GM12878 (cell line): ENCODE measurements at regions not wholly inside any gene's neighbourhood (a gene's known extent, or its start where the extent isn't known, plus 50 kb on each side); places are given as distances from the start of the nearest gene placed in this dataset.

Experiments used
- ATAC-seq: fragments of 200-7000 bp; cut with Tn5 transposase; 3 replicates; pipeline ENCODE4 v1.9.1; 2020; ENCODE audit warnings: mild to moderate bottlenecking, moderate library complexity
- BruUV-seq: library from RNA; stranded (reverse); fragments of 400-500 nt; replicated peaks from 2 replicates; lab custom pipeline; 2021; lab: Mats Ljungman, UMichigan
- CTCF ChIA-PET: fragments of 300-600 bp; sonication (Branson Sonifier 250); formaldehyde crosslinking; extraction: SDS; loops from one replicate; lab custom pipeline; 2021; ENCODE audit warnings: inconsistent platforms; lab: Yijun Ruan, JAX
- POLR2A ChIA-PET: fragments of 350-600 bp; formaldehyde crosslinking; extraction: SDS; loops from one replicate; lab custom pipeline; 2021; ENCODE audit warnings: inconsistent platforms; lab: Charles Lee
- RAD21 ChIA-PET: fragments of 300-600 bp; sonication (Branson Sonifier 250); formaldehyde crosslinking; loops from one replicate; lab custom pipeline; 2023; ENCODE audit warnings: antibody characterized with exemption; ENCODE audit not compliant: unreplicated experiment; lab: Charles Lee
- SMC1A ChIA-PET: fragments of 300-600 bp; sonication (Branson Sonifier 250); formaldehyde crosslinking; loops from one replicate; lab custom pipeline; 2023; ENCODE audit not compliant: unreplicated experiment, uncharacterized antibody; lab: Charles Lee
- DNase-seq: peaks from one replicate; pipeline ENCODE4 v3.0.0-alpha.2; 2011; ENCODE audit warnings: low read depth, low spot score
- FAIRE-seq: peaks from 3 replicates; lab custom pipeline; 2011; peaks lifted over from hg19 to GRCh38; lab: Jason Lieb, UNC
- H2AFZ ChIP-seq: 2 replicates; pipeline ENCODE4 v1.6.0; 2011; ENCODE audit warnings: low read depth, low read length, control low read depth; ENCODE audit not compliant: control insufficient read depth
- H3K27ac ChIP-seq: 2 replicates; pipeline ENCODE4 v1.5.1; 2011; ENCODE audit warnings: control low read depth; ENCODE audit not compliant: control insufficient read depth, insufficient read depth
- H3K27me3 ChIP-seq, 2 experiments: replicated peaks in 1 of 2; 2 replicates each; pipeline versions ENCODE4 v1.6.0 to v1.6.1; 2011; ENCODE audit warnings: low read length in 1 of 2; ENCODE audit not compliant: control insufficient read depth in 2 of 2, insufficient read depth in 2 of 2
- H3K36me3 ChIP-seq, 2 experiments: 2 replicates each; pipeline ENCODE4 v1.5.1; 2011; ENCODE audit warnings: low read length in 1 of 2; ENCODE audit not compliant: control insufficient read depth in 2 of 2, insufficient read depth in 2 of 2
- H3K4me1 ChIP-seq: 2 replicates; pipeline ENCODE4 v1.6.1; 2011; ENCODE audit warnings: mild to moderate bottlenecking, low read length, moderate library complexity, mixed read lengths; ENCODE audit not compliant: control insufficient read depth, insufficient read depth
- H3K4me2 ChIP-seq: 2 replicates; pipeline ENCODE4 v1.6.0; 2011; ENCODE audit warnings: control low read depth; ENCODE audit not compliant: control insufficient read depth, insufficient read depth
- H3K4me3 ChIP-seq: fragments of 200-600 bp; sonication (generic); 2 replicates; pipeline ENCODE4 v1.5.1; 2016
- H3K79me2 ChIP-seq: 2 replicates; pipeline ENCODE4 v1.6.0; 2011; ENCODE audit warnings: low read length; ENCODE audit not compliant: control insufficient read depth, insufficient read depth
- H3K9ac ChIP-seq: 2 replicates; pipeline ENCODE4 v1.8.0; 2011; ENCODE audit warnings: low read length, control low read depth, mixed read lengths; ENCODE audit not compliant: control insufficient read depth, insufficient read depth
- H3K9me3 ChIP-seq: replicated peaks from 3 replicates; pipeline ENCODE4 v1.5.1; 2011; ENCODE audit warnings: mild to moderate bottlenecking, low read length; ENCODE audit not compliant: control insufficient read depth, insufficient read depth
- H4K20me1 ChIP-seq: 2 replicates; pipeline ENCODE4 v1.6.0; 2011; ENCODE audit not compliant: control insufficient read depth, insufficient read depth
- ATF2 ChIP-seq: IDR thresholded peaks from 2 replicates; pipeline ENCODE4 v1.6.1; 2012; ENCODE audit warnings: low read length, inconsistent platforms
- BCL11A ChIP-seq: IDR thresholded peaks from 2 replicates; pipeline ENCODE4 v1.6.1; 2011; ENCODE audit warnings: low read depth, low read length
- CBFB ChIP-seq: IDR thresholded peaks from 2 replicates; pipeline ENCODE4 v1.6.1; 2016; ENCODE audit warnings: antibody characterized with exemption, low read depth
- CBX5 ChIP-seq: sonication (generic); IDR thresholded peaks from 2 replicates; pipeline ENCODE4 v1.6.1; 2016; ENCODE audit warnings: low read depth, moderate library complexity, mild to moderate bottlenecking, inconsistent platforms
- ETV6 ChIP-seq, 2 experiments: fragments of 450-650 bp in 1 of 2; IDR thresholded peaks in 1 of 2; conservative IDR thresholded peaks in 1 of 2; 2 replicates each; pipeline ENCODE4 v1.6.1; 2014; ENCODE audit warnings: antibody characterized with exemption in 1 of 2, borderline replicate concordance in 1 of 2, low read depth in 1 of 2, mild to moderate bottlenecking in 1 of 2, moderate library complexity in 1 of 2
- IKZF1 ChIP-seq: fragments of 450-650 bp; conservative IDR thresholded peaks from 2 replicates; pipeline ENCODE4 v1.6.1; 2017; ENCODE audit warnings: antibody characterized with exemption, mild to moderate bottlenecking
- JUNB ChIP-seq: IDR thresholded peaks from 2 replicates; pipeline ENCODE4 v1.6.1; 2016; ENCODE audit warnings: antibody characterized with exemption, mild to moderate bottlenecking
- NFIC ChIP-seq: IDR thresholded peaks from 2 replicates; pipeline ENCODE4 v1.6.1; 2012; ENCODE audit warnings: low read depth, mild to moderate bottlenecking, inconsistent platforms, low read length, moderate library complexity
- RUNX3 ChIP-seq: IDR thresholded peaks from 2 replicates; pipeline ENCODE4 v1.6.1; 2012; ENCODE audit warnings: low read length, inconsistent platforms
- SPI1 ChIP-seq: IDR thresholded peaks from 2 replicates; pipeline ENCODE4 v1.6.1; 2011; ENCODE audit warnings: low read depth, mild to moderate bottlenecking, low read length, moderate library complexity, borderline replicate concordance; ENCODE audit not compliant: insufficient read depth
- SRF ChIP-seq, 2 experiments: IDR thresholded peaks; 2 replicates each; pipeline ENCODE4 v1.6.1; 2011; ENCODE audit warnings: low read depth in 2 of 2, low read length in 2 of 2, mild to moderate bottlenecking in 1 of 2, moderate library complexity in 1 of 2
- WGBS: methylation state at CpG from one replicate; pipeline ENCODE4 v1.1.6; 2016; ENCODE audit warnings: low lambda C conversion rate; ENCODE audit not compliant: insufficient replicate concordance, insufficient coverage; ENCODE audit errors: missing lambda C conversion rate; 5-methylcytosine and 5-hydroxymethylcytosine counted together
- in situ Hi-C: fragments of 300-500 bp; cut with MboI; formaldehyde crosslinking; loops from 9 replicates; pipeline ENCODE4 v1.14.3; 2018; ENCODE audit warnings: mixed read lengths
- intact Hi-C: fragments of 100-400 bp; cut with micrococcal nuclease; formaldehyde crosslinking; loops from one replicate; pipeline ENCODE4 v1.14.2; 2022; ENCODE audit not compliant: unreplicated experiment

- no peaks in the 10 kb centered on the region for H3K36me3 ChIP-seq
- RAD21 ChIA-PET: no interaction called here
- H3K27me3 ChIP-seq: no peaks in the 10 kb centered on the region
- no peak overlapping the region for H3K9ac ChIP-seq
- no peaks in the 10 kb centered on the region for H3K79me2 ChIP-seq
- POLR2A ChIA-PET: no interaction called here
- DNase-seq: peak; percentile 9
- no peak for FAIRE-seq
- H3K4me1 ChIP-seq: peaks cover 23% of the 10 kb centered on the region
- SMC1A ChIA-PET: no interaction called here
- 0% methylated on average over 2 of the region's 2 CpGs for WGBS
- no peaks in the 10 kb centered on the region for H3K9me3 ChIP-seq
- peak overlapping the region; percentile 61 for H3K27ac ChIP-seq
- intact Hi-C loops: no loop called here
- in situ Hi-C loops: no loop called here
- TF ChIP-seq SPI1 (peak; percentile 84), CBFB (peak; percentile 51; the same call in 1 of the 2 replicates), SRF (IDR thresholded peaks at IDR 0.05; ENCODE audit: low read depth in 2 of 2, low read length in 2 of 2) (no peak), RUNX3 (peak; percentile 70), ETV6 (conservative IDR thresholded peaks at IDR 0.05 in 1 of 2, IDR thresholded peaks at IDR 0.05 in 1 of 2; ENCODE audit: borderline replicate concordance in 1 of 2, low read depth in 1 of 2) (peak in 1 of 2 experiments; percentile 14; a peak in 1 of 4 replicates), CBX5 (peak; percentile 31; the same call in 1 of the 2 replicates), ATF2 (peak; percentile 33; the same call in 1 of the 2 replicates), JUNB (peak; percentile 78), NFIC (peak; percentile 42; the same call in 1 of the 2 replicates), IKZF1 (no peak), BCL11A (no peak)
- ATAC-seq: peak; percentile 72
- peak overlapping the region; percentile 5 for H3K4me2 ChIP-seq
- CTCF ChIA-PET: no interaction called here
- H4K20me1 ChIP-seq: no peaks in the 10 kb centered on the region
- no peak overlapping the region for H3K4me3 ChIP-seq
- peak overlapping the region; percentile 38 for H2AFZ ChIP-seq
- no TSS peak for BruUV-seq
Observed at GRCh38 chr3:159185443-159186050, 383.7 kb downstream of the MFSD1 start.
